ENCODE measurements at regions not wholly inside any gene's neighbourhood (a gene's known extent, or its start where the extent isn't known, plus 50 kb on each side); places are given as distances from the start of the nearest gene placed in this dataset.
"Not testable (repeated sequence)": the region's sequence is repeated elsewhere in the genome, so short reads cannot be mapped to it uniquely, and the experiment has no call there.

- intact Hi-C loops (cut with DNase I), result no loop called here
- no peak for DNase-seq
- no peak overlapping the region for H3K27ac ChIP-seq
- no peak for ATAC-seq
- no peak overlapping the region for H3K4me3 ChIP-seq
- H3K4me1 ChIP-seq, result no peaks in the 10 kb centered on the region
- no peak for TF ChIP-seq CTCF (IDR thresholded peaks at IDR 0.05)
- H3K9me3 ChIP-seq, result no peaks in the 10 kb centered on the region
- no peaks in the 10 kb centered on the region for H3K36me3 ChIP-seq
- H3K27me3 ChIP-seq, result no peaks in the 10 kb centered on the region
These were observed 376.1 kb upstream of the SFSWAP start for GRCh38 chr12:131334835-131335234.

GRCh38 chr12:131335456-131335855, 375.4 kb upstream of the SFSWAP start:
- no peak for ATAC-seq
- H3K36me3 ChIP-seq, result no peaks in the 10 kb centered on the region
- no peak overlapping the region for H3K4me3 ChIP-seq
- TF ChIP-seq CTCF (IDR thresholded peaks at IDR 0.05), result no peak
- intact Hi-C loops (cut with DNase I), result no loop called here
- H3K4me1 ChIP-seq, result no peaks in the 10 kb centered on the region
- no peak overlapping the region for H3K27ac ChIP-seq
- no peaks in the 10 kb centered on the region for H3K27me3 ChIP-seq
- H3K9me3 ChIP-seq, result no peaks in the 10 kb centered on the region
- DNase-seq, result no peak

GRCh38 chr12:131337861-131338260, 373.0 kb upstream of the SFSWAP start:
- H3K27ac ChIP-seq; ATAC-seq; H3K4me3 ChIP-seq; H3K36me3 ChIP-seq; H3K27me3 ChIP-seq; H3K4me1 ChIP-seq; intact Hi-C loops (cut with DNase I); DNase-seq; H3K9me3 ChIP-seq: not testable (repeated sequence)

GRCh38 chr12:131340616-131341210, 370.2 kb upstream of the SFSWAP start:
- no peaks in the 10 kb centered on the region for H3K9me3 ChIP-seq
- no peak for TF ChIP-seq CTCF (IDR thresholded peaks at IDR 0.05)
- H3K36me3 ChIP-seq, result no peaks in the 10 kb centered on the region
- no peaks in the 10 kb centered on the region for H3K4me1 ChIP-seq
- no peak for ATAC-seq
- no peak overlapping the region for H3K4me3 ChIP-seq
- no peak overlapping the region for H3K27ac ChIP-seq
- no peak for DNase-seq
- no peaks in the 10 kb centered on the region for H3K27me3 ChIP-seq
- intact Hi-C loops (cut with DNase I), result no loop called here

- ATAC-seq, result peak; percentile 55
- H3K9me3 ChIP-seq; H3K4me1 ChIP-seq; H3K27me3 ChIP-seq; H3K27ac ChIP-seq; DNase-seq; H3K36me3 ChIP-seq; intact Hi-C loops (cut with DNase I); H3K4me3 ChIP-seq: not testable (repeated sequence)
These were observed 369.3 kb upstream of the SFSWAP start for GRCh38 chr12:131341608-131342007.

- H3K9me3 ChIP-seq; intact Hi-C loops (cut with DNase I); H3K27me3 ChIP-seq; H3K4me3 ChIP-seq; H3K27ac ChIP-seq; H3K4me1 ChIP-seq; DNase-seq; ATAC-seq; H3K36me3 ChIP-seq: not testable (repeated sequence)
These were observed 367.5 kb upstream of the SFSWAP start for GRCh38 chr12:131343436-131343835.

- H3K4me1 ChIP-seq; DNase-seq; H3K9me3 ChIP-seq; intact Hi-C loops (cut with DNase I); H3K27ac ChIP-seq; H3K4me3 ChIP-seq; H3K36me3 ChIP-seq: not testable (repeated sequence)
- peaks cover 13% of the 10 kb centered on the region for H3K27me3 ChIP-seq
- peak; percentile 19 for ATAC-seq
These were observed 366.0 kb upstream of the SFSWAP start for GRCh38 chr12:131344715-131345520.
